NCI-H1417 (cell line): ENCODE measurements at regions not wholly inside any gene's neighbourhood (a gene's known extent, or its start where the extent isn't known, plus 50 kb on each side); places are given as distances from the start of the nearest gene placed in this dataset.
A peak's percentile ranks its signal among the peaks of the same experiment; 100 is the strongest.
"Not testable (repeated sequence)": the region's sequence is repeated elsewhere in the genome, so short reads cannot be mapped to it uniquely, and the experiment has no call there.

Experiments
- DNase-seq, 3 experiments: peaks; one replicate each; lab custom pipeline; 2025; lab: John Stamatoyannopoulos, UW

DNA sequence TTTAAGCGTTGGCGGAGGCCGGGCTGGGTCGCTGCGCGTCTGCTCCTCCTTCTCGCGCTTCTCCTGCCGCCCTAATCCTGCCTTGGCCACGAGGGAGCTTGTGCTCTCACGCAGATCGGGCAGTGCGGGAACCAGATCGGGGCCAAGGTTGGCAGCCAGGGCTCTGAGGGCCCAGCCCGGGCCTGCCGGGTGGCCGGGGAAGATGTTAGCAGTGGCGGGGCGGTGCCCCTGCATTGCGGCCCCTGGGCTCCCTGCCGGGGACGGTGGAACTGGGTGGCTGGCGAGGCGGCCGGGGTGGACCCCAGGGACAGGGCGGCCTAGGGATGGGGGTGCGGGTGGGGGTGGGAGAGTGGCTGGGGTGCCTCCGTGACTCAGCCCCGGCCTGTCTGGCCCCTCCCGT is 297.4 kb downstream of the CACNA1B start:
- not testable (repeated sequence) for DNase-seq

DNA sequence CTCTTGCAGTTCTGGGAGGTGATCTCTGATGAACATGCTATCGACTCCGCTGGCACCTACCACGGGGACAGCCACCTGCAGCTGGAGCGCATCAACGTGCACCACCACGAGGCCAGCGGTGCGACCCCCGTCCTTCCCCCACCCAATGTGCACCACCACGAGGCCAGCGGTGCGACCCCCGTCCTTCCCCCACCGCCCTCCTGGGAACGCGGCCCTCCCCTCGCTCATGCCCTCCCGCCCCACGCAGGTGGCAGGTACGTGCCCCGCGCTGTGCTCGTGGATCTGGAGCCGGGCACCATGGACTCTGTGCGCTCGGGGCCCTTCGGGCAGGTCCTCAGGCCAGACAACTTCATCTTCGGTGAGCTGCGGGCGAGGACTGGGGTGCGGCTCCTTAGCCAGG is 297.8 kb downstream of the CACNA1B start:
- DNase-seq = not testable (repeated sequence)

DNA sequence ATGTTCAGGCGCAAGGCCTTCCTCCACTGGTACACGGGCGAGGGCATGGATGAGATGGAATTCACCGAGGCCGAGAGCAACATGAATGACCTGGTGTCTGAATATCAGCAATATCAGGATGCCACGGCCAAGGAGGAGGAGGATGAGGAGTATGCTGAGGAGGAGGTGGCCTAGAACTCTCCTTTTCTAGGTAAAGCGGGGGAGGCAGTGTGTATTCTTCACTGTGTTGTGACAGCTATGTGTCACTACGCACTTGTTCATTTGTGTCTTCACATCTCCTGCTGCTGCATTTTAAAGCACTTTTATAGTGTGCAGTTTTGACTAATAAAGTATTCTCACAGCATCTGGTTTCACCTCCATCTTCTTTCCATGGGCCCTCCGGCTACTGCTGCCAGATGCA is 299.5 kb downstream of the CACNA1B start:
- DNase-seq = not testable (repeated sequence)

DNA sequence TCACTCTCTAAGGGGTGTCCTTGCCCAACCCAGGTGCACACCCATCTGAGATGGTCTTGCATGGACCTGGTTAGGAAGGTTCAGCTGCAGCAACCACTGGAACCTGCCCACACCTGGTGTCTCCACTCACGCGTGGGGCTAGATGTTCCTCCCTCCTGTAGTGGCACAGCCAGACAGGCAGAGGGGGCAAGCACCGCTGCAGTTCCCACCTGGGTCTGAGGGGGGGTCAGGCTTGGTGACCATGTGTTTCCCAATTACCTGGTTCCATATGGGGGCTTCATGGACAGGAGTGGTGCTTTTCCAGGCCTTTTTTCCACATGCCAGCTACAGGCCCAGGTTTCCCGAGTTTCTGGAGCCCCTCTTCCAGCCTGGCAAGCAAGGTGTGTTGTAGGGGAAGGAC is 301.4 kb downstream of the CACNA1B start:
- not testable (repeated sequence) for DNase-seq

DNA sequence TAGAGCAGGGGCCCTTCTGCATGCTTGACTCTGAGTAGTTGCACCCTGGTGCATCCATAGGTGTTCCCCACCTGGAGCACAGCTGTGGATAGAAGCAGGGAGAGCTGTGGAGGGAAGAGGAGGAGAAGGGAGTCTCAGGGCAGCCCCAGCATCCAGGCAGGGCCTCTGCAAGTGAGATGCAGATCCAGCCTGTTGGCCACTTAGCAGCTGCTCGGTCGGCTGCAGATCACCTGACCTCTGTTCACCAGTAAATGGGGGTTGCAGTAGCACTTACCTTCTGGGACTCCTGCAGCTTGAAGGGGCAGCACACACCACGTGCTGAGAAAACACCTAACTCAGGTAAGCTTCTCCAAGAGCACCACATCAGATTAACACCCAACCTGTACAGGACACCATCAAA is 302.1 kb downstream of the CACNA1B start:
- DNase-seq = peak in 1 of 3 experiments; percentile 13

DNA sequence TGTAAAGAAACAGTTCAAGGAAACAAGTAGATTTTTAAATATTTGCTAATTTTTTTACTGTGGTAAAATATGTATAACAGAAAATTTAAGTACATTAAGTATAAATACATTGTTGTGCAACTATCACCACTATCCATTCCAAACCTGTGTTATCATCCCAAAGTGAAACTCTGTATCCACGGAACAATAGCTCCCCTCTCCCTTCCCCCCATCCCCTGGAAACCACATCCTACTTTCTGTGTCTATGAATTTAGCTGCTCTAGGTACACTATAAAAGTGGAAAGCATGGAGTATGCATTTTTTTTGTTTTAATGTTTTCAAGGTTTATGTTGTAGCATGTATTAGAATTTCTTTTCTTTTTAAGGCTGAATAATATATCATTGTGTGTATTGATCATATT is 304.4 kb downstream of the CACNA1B start:
- not testable (repeated sequence) for DNase-seq

DNA sequence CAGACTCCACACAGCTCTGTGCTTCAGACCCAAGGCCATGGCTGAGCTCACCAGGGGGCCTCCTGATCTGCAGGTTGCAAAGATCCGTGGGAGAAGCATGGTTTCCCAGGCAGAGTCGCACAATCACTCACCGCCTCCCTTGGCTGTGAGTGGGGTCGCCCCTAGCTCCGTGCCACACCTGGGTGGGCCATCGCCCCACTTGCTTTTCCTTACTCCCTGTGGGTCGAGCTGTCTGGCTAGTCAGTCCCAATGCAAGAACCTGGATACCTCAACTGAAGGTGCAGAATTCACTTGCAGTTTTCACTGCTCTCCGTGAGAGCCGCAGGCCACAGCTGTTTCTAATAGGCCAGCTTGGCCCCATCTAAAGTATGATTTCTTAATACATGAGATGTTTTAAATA is 319.6 kb downstream of the CACNA1B start:
- DNase-seq = not testable (repeated sequence)

DNA sequence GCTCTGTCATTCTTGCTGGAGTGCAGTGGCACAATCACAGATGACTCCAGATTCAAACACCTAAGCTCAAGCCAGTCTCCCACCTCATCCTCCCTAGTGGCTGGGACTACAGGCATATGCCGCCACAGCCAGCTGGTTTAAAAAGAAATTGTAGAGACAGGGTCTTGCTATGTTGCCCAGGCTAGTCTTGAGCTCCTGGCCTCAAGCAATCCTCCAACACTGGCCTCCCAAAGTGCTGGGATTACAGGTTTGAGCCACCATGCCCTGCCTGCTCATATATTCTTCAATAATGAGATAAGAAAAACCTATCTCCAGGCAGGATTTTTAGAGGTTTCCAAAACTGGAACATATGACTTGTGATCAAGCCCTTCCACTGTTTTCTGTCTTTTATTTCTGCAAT is 321.4 kb downstream of the CACNA1B start:
- DNase-seq = not testable (repeated sequence)

DNA sequence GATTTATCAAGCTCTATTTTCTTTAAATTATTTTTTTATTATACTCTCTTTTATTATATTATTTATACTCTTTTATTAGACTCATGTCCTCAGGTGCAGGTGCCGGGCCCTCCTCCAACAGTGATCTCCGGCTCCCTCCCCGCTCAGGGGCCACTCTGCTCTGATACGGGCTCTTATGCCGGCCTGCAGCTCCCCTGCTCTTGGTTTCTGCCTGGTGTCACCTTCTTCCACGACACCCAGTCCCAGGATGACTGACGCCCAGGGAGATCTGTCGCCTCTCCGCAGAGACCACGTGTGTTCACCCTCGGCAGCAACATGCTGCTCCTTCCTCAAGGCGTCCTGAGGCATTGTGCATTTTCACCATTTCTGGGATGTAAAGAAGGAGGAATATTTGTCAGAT is 322.3 kb downstream of the CACNA1B start:
- DNase-seq = not testable (repeated sequence)

DNA sequence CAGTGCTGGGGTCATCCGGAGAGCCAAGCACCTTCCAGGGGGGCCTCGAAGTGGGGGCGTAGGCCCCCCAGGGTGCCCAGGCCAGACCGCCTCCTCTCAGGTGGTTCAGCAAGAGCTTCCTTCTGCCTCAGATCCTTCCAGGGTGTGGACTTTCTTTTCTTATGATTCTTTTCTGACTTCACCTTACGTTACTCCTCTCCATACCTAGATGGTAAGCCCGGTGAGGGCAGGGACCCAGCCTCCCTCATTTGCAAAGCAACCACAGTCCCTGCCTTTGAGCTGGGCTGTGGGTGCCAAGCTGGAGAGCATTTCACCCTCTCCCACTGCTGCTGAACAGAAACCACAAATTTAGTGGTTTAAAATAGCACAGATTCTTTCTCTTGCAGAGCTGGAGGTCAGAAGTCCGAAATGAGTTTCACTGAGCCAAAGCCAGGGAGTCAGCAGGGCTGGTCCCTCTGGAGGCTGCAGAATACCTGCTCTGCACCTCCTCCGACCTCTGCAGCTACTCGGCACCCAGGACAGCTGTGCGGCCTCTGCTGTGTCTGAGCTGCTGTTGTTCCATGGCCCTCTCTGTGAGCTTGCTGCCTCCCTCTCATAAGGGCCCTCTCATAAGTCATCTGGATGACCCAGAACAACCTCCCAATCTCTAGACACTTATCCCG is 323.0 kb downstream of the CACNA1B start:
- not testable (repeated sequence) for DNase-seq

DNA sequence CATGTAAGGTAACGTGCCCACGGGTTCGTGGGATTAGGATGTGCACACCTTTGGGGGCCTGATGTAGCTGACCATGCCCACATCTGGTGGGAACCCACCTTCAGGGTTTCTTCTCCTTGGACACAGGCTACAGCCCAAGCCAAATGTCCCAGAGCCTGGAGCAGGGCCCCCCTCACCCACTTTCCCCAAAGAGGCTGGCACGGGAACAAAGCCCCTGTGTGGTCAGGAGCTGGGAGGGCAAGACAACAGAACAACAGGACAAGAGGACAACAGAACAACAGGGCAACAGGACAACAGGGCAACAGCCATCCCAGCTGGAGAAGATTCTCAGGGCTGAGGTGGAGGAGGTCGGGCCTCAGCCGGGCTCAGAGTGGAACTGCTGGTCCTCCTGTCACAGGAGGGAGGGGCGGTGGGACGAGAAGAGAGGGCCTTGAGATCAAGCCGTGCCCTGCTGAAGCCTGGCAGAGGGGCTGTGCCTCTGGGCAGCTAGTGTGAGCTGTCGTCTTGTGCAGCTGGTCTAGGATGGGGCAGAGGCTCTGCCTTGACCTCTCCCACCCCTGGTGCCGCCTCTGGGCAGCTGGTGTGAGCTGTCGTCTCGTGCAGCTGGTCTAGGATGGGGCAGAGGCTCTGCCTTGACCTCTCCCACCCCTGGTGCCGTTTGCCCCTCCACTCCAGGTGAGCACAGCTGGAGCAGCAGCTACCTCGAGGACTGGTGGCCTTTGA is 323.7 kb downstream of the CACNA1B start:
- not testable (repeated sequence) for DNase-seq

DNA sequence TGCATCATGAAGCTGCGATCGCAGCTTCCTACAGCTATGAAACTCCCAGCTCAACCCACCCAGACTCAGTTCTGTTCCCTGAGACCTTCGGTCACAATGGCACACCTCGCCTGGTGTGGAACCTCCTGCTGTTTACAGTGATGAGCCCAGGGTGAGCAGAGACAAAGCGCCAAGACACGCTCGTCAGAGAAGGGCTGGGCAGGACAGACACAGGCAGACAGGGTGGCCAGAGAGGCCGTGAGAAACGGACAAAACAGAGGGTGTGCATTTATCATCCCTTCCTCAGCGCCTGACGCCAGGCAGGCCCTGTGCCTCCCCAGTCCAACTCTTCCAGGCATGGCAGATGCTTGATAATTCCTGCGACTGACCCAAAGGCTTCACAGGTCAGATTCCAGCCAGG is 324.5 kb downstream of the CACNA1B start:
- DNase-seq = not testable (repeated sequence)

DNA sequence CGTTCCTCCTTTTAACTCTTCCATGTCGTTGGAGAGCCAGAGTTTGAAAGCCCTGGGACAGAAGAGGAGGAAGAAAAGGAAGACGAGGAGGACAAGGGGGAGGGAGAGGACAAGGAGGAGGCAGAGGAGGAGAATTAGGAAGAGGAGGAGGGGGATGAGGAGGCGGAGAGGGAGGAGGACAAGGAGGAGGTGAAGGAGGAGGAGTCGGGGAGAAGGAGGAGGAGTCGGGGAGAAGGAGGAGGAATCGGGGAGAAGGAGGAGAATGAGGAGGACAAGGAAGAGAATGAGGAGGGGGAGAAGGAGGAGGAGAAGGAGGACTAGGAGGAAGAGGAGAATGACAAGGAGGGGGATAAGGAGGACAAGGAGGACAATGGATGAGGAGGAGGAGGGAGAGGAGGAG is 325.7 kb downstream of the CACNA1B start:
- not testable (repeated sequence) for DNase-seq

DNA sequence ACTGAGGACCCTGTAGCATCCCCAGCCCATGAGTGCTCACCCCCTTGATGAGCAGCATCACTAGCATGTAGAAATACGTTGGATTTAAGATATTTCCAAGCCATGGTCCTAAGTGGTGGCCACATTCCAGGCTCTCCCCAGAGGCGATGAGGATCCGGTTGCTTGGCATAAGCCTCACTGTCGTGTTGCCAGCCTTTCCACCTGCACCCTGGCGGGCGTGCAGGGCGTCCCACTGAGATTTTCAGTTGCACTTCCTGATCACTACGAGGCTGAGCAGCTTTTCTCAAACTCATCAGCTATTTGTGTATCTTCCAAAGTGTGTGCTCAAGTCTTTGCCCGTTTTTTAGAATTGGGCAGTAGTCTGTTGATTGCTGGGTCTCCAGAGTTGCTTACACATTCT is 326.3 kb downstream of the CACNA1B start:
- DNase-seq = not testable (repeated sequence)

DNA sequence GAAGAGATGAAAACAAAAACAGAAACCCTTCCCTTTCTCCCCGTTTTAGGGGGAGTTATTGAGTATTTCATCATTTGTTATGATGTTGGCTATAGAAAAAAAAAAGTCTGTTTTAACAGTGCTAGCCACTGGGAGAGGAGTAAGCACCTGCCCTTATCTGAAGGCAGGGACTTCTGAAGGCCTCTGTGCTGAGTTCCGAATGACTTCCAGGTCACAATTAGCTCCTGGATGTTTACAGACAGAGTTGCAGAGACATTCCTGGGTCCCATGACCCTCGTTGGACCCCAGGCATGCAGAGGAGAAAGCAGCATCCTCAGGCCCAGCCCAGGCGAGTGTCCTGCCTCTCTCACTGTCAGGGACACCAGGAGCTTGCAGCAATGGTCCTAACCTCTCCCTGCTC is 328.5 kb downstream of the CACNA1B start:
- DNase-seq = not testable (repeated sequence)

DNA sequence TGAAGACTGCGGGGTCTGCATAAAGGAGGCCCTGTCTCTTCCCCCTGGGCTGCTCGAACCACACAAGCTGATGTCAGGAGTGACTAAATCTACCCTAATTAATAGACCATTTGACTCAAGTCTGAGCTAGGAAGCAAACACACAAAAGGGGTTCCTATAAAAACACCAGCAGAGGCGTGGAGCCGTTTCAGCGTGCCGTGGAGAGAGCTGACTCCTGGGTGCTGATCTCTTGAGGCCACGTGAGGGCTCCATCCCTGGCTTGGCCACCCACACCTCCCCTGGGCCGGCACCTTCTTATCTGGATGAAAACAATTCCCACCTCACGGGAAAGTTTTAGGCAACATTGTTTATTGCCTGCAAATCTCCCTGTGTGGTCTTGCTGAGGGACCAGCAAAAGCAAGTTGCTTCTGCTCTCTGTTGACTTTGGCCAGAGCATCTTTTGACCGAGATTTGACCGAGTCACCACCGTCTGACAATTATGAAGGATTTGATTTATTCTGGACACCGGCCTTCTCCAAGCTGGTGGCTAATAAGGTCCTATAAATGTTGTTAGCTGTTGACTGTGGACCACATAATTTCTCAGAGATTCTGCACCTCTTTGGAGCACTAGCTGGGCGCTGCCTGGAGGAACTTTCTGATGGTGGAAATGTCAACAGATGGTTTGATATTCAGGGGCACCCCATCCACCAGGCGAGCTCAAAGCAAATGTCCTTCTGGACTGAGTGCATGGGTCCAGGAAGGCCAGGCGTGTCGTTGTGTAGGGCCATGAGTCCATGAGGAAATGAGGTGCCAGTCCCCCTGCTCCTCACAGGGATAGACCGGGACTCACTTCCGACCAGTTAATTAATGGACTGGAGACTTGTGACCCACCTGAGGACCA is 330.0 kb downstream of the CACNA1B start:
- not testable (repeated sequence) for DNase-seq

DNA sequence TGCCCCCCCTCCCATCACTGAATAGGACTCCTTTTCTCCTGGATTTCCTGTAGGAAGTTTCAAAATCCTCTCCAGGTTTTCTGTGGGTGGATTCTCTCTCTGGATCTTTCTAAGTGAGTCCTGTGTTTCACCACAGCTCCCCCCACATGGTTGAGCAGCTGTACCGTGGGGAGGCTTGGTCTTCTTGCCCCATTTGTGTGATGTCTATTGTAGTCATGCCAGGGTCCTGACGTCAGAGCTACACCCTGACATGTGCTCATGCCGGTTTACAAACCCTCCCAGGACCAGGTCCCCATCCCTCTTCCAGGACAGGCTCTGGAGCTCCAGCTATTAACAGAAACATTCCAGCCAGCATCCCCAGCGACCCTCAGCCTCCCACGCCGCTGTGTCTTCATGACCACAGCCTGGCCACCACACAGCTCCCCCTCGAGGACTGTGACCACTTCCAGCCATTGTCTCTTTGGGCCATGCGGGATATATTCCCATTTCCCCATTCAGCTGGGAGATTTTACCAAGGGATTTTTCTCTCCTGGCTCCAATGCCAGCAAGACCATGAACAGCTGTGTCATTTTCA is 331.6 kb downstream of the CACNA1B start:
- DNase-seq = not testable (repeated sequence)

DNA sequence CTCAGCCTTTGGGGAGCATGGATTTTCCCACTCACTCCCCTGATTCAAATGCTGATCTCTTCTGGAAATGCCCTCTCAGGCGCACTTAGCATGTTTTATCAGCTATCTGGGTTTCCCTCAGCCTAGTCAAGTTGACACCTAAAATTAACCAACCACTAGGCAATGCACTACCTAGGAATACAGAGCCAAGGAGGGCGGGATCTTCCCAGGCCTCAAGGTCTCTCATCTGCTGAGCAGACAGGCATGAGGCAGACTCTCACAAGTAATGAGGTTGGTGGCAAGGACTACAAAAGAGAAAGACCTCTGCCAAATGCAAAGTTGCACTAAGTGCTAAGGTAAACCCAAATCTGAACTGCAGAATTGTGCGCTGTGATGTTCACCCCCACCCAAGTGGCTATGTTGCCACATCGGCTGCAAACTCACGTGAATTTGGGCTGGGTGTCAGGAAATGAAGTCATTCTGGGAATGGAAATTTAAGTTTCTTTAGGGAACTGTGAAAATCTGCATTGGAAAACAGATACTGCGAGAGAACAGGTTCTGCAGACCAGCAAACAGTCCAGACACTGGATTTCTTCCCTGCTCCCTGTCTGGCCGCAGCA is 332.9 kb downstream of the CACNA1B start:
- DNase-seq = not testable (repeated sequence)

DNA sequence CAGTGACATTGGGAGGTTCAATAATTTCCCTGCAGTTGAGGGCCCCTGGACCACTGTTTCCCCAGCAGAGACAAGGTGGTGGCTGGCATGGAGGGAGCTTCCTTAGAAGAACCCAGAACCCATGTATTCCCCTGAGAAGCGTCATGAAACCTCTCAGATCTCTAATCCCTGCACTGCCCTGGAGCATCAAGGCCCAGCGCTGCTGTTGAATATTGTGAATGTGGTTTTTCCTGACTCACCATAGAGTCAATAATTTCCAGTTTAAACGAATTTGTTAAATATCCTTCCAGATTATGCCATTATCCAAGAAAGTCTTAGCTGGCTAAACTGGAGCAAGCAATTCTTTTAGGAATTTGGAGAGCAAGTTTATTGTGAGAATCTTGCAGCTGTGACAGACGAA is 333.5 kb downstream of the CACNA1B start:
- not testable (repeated sequence) for DNase-seq

DNA sequence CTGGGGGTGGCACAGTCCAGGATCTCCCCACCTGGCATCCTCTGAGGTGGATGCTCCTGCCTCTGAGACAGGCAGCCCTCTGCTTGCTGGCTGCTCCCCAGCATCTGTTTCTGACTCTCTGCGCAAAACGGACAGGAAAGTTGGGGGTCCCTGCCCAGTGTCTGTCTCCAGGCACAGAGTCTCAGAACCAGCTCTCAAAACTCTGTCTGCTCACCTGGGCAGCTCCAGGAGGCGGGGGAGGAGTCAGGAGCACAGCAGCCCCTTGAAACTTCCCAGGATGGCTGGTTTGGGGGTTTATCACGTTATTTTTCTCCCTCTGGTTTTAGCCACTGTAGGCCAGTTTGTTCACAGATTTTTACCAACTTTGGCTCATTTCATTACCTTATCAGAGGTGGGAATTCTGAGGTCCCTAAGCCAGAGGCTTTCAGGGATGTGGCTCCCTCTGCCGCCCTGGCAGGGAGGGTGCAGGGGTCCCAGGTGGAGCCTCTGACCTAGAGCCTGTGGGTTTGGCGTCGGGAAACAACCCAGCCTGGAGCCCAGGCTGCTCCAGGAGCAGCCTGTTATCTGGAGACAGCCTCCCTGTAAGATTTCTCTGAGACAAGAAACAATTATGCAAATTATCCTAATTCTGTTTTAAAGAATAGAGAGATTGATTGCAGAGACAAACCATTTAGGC is 334.1 kb downstream of the CACNA1B start:
- peak; percentile 3 to 43 (median 15) for DNase-seq

DNA sequence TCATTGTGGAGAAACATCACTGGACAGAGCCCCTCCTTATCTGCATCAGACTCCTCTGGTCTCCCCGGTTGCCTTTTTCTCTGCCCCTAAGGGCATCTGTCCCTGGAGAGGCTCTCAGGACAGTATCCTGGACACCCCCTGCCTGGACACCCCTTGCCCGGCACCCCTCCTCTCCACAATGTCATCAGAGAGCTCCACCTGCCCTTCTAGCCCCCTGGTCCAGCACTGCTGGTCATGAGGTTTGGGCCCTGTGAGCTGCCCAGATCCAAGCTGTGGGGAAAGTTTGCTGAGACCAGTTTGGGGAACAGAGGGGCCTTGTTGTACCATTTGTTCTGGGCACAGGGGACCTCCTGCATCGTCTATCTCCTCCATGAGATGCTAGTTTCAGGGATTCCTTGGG is 335.2 kb downstream of the CACNA1B start:
- not testable (repeated sequence) for DNase-seq
